Stimulated activated CD4-positive, alpha-beta T cell treated with anti-CD3 and anti-CD28 coated beads, Interleukin-4, amount 100 ng/mL, for 4 hours (primary cell): ENCODE measurements at regions not wholly inside any gene's neighbourhood (a gene's known extent, or its start where the extent isn't known, plus 50 kb on each side); places are given as distances from the start of the nearest gene placed in this dataset.
"Not testable (repeated sequence)": the region's sequence is repeated elsewhere in the genome, so short reads cannot be mapped to it uniquely, and the experiment has no call there.

Experiments used
- DNase-seq, 2 experiments: peaks; one replicate each; pipeline ENCODE4 v3.0.0-alpha.2; 2020

GRCh38 chr1:67532452-67533216 lies 102.4 kb upstream of the SERBP1 start:
- DNase-seq, result no peak

GRCh38 chr1:67534627-67535065 lies 104.4 kb upstream of the SERBP1 start:
- no peak for DNase-seq

DNA sequence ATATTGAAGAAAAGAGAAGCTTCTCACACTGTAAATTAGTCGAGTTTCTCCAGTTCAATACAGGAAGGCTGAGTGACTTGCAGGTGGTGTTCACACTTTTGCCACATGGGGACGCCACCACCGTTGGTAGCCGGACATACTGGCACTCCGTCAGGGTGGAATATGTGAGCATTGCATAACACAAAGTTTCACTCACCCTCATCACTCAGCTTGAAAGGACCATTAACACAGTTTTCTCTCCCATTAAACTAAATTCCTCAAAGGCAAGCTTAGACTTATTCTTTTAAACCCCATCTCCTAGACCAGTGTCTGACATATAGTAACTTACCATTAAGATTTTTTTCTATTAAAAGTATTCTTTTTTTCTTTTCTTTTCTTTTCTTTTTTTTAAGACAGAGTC lies 105.3 kb upstream of the SERBP1 start:
- DNase-seq, result peak; percentile 12 to 30

GRCh38 chr1:67536957-67537666 lies 106.9 kb upstream of the SERBP1 start:
- DNase-seq, result no peak

DNA sequence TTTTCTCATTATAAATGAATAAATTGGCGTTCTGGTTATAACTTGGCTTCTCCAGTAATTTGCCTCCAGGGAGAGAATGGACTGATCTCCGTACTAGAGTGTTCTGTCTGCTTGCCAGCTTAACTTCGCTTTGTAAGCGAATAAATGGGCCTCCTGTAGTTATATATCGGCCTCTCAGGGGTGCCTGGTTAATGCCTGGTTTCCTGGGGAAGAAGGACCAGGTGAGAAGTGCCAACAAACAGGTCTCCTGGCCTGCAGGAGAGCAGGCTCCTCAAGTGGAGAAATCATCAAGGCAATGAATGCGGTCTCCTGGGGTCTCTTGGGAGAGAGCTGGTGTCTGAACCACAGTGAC lies 107.4 kb upstream of the SERBP1 start:
- no peak for DNase-seq

- no peak for DNase-seq
Measured at GRCh38 chr1:67540025-67540732, 110.0 kb upstream of the SERBP1 start.

DNA sequence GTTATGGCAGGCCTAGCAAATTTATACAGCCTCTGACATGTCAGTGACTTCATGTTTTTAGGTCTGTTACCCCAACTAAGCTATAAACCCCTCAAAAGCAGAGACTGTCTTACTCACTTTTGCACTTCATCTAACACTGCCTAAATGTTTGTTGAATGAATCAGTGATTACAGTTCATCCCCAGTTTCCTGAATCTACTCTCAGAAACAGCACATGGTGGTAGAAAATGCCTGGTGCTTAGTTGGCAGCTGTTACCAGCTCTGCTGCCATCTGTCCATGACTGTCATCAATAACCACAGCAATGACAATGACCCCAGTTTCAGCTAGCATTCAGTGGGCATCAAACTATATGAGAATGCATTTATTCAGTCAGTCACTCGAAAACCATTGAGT lies 110.5 kb upstream of the SERBP1 start:
- DNase-seq, result no peak

DNA sequence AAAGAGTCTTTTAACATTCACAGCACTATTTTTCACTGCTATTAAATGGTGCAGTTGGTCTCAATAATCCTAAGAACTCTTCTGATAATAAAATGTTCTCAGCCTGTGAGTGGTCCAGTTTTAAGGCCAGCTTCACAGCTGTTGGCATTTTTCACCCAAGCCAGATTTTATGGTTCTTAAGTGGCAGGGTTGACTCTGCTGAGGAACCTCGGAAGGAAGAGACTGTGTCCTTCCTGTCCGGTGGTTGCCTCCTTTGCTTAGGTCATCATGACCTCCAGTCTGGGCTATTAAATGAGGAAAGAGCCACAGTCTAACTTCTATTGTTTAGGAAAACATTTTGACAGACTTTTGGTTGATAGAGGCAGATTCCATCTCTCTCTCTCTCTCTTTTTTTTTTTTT lies 112.5 kb upstream of the SERBP1 start:
- no peak for DNase-seq

DNA sequence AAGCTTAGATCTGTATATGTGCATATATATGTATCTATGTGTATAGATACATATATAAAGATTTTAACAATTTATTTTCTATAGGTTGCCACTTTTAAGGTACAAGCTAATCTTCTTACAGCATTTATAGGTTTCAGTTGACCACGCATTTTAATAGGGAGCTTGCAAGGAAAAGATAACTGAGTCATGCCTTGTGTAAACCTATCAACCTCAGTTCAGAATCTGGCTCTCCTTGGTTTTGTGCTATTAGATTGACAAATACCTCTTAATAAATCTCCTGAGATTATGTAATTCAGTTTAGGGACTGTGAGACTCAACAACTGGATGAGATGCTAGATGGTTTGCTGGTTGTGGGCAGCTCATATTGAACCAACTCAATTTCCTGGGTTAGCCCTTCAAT lies 114.7 kb upstream of the SERBP1 start:
- DNase-seq, result no peak

DNA sequence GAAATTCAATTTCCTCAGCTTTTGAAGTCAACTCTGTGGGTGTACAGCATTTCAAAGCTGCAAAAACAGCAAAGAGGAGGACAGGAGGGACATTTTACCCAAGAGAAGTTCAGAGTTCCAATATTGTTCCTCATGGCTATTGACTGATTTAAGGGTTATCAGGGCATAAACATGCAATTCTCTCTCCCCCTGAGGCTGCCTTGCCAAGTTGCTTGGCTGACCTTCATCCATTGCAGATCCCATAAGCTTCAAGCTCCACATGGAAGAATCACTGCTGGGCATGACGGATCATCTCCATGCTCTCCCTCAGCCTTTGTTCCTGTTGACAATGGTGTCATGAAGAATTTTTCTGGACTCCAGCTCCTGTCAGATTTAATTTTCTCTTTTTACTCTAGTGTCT lies 115.2 kb upstream of the SERBP1 start:
- no peak for DNase-seq

DNA sequence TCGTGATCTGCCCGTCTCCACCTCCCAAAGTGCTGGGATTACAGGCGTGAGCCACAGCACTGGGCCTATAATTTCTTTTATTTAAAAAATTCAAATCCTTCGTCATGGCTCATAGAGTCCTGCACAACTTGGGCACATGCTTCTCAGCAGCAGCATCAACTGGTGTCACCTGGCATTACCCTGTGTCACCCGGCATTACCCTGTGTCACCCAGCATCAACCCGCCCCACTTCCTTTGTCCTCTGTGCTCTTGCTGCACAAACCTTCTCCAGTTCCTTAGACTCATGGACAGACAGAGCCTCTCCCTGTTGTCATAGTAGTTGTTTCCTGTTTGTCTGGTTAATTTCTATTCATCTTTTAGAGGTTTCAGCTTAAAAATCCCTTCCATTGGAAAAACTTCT lies 121.2 kb upstream of the SERBP1 start:
- no peak for DNase-seq

DNA sequence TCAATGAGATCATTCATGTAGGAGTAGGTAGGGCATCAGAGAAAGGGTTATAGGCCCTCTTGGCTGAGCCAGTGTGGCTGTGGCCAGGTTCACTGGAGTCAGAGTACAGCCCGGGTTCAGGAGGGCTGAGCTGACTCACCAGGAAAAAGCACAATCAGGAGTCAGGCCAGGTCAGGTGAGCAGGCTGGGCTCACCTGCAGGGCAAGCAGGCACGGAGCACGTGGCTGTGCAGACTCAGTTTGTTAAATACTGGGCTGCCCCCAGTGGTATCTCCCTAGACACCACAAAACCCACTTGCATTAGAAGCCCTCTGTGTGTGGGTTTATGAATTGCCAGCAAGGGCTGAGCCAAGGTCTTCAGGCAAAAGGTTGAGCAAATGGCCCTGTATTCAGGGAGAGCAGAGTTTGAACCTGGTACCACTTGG lies 122.1 kb upstream of the SERBP1 start:
- DNase-seq, result no peak

- not testable (repeated sequence) for DNase-seq
Measured at GRCh38 chr1:67554204-67554603, 124.0 kb upstream of the SERBP1 start.

- DNase-seq, result no peak
Measured at GRCh38 chr1:67555461-67556296, 125.5 kb upstream of the SERBP1 start.

GRCh38 chr1:67556297-67556900 lies 126.2 kb upstream of the SERBP1 start:
- no peak for DNase-seq

- DNase-seq, result no peak
Measured at GRCh38 chr1:67557696-67558448, 127.1 kb upstream of the GADD45A start.

GRCh38 chr1:67558449-67559193 lies 126.4 kb upstream of the GADD45A start:
- no peak for DNase-seq

DNA sequence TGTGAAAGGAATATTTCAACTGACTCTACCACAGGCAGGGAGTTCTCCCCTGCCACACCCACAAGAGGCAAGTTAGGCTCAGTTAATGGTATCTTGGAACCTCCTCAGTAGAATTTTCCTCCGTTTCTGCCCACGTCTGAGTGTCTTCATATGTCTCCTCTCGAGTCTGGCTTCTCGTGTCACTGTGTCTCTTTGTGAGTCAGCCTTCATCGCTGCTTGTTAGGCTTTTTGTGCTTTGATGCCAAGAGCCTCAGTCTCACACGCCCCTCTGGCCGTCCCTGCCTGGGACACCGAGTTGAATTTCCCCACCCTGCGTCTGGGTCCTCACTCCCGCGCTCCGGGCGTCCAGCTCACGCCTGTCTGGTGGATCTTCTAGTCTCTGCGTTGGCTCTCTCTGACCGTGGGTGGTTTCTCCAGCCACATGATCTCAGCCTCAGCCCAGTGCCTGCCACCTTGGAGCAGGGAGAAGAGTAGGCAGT lies 125.7 kb upstream of the GADD45A start:
- no peak for DNase-seq

DNA sequence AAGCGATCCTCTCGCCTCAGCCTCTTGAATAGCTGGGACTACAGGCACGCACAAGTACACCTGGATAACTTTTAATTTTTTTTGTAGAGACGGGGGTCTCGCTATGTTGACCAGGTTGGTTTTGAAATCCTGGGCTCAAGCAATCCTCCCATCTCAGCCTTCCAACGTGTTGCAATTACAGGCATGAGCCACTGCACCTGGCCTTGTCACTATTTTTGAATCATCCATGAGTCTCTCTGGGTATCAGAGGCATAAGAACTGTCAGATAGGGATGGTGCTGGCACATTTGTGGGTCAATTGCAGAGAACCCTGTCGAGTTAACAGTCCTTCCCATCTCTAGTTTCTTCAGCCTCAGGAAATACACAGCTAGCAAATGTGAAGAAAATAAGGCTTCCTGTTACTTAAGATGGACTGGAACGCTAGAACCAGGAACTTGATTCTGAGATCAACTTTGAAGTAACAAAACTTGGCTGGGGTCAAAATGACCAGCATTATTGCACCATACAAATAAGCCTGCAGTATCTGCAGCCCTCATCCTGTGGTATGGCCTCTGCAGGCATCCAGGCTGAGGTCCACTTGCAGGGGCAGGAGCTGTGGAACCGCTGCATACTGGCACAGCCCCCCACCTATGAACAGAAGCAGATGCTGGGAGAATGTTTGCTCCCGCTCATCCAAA lies 124.3 kb upstream of the GADD45A start:
- DNase-seq, result no peak

GRCh38 chr1:67561704-67562113 lies 123.3 kb upstream of the GADD45A start:
- peak; percentile 79 to 89 for DNase-seq
